BLaER1 treated with 17β-estradiol and CSF1 and Interleukin-3, amounts not matched to agents 10 nM and 100 nM (cell line): ENCODE measurements at regions not wholly inside any gene's neighbourhood (a gene's known extent, or its start where the extent isn't known, plus 50 kb on each side); places are given as distances from the start of the nearest gene placed in this dataset.

Source experiments
- H3K27ac ChIP-seq, 11 experiments: shearing (Covaris generic); formaldehyde crosslinking; 2 replicates each; pipeline ENCODE4 v1.8.1; 2022
- H3K27me3 ChIP-seq, 11 experiments: shearing (Covaris generic); formaldehyde crosslinking; 2 replicates each; pipeline ENCODE4 v1.8.1; 2022
- H3K36me3 ChIP-seq, 11 experiments: shearing (Covaris generic); formaldehyde crosslinking; 2 replicates each; pipeline ENCODE4 v1.8.1; 2022
- H3K4me1 ChIP-seq, 10 experiments: shearing (Covaris generic); formaldehyde crosslinking; 2 replicates each; pipeline ENCODE4 v1.8.1; 2022
- H3K4me2 ChIP-seq, 11 experiments: shearing (Covaris generic); formaldehyde crosslinking; 2 replicates each; pipeline ENCODE4 v1.8.1; 2022
- H3K4me3 ChIP-seq, 10 experiments: shearing (Covaris generic); formaldehyde crosslinking; 2 replicates each; pipeline ENCODE4 v1.8.1; 2022
- H3K9ac ChIP-seq, 11 experiments: shearing (Covaris generic); formaldehyde crosslinking; 2 replicates each; pipeline ENCODE4 v1.8.1; 2022
- H3K9me3 ChIP-seq, 11 experiments: shearing (Covaris generic); formaldehyde crosslinking; replicated peaks in 1 of 11; 2 replicates each; pipeline ENCODE4 v1.8.1; 2022
- H4K20me1 ChIP-seq, 11 experiments: shearing (Covaris generic); formaldehyde crosslinking; 2 replicates each; pipeline ENCODE4 v1.8.1; 2022
- Cebpa-rat ChIP-seq, 11 experiments: shearing (Covaris generic); IDR thresholded peaks; 2 replicates each; pipeline ENCODE4 v1.8.1; 2022

GRCh38 chr5:165241811-165242210 is 1736.4 kb downstream of the MAT2B start:
- Histone ChIP-seq H4K20me1 (no peaks in the 10 kb centered on the region), H3K36me3 (no peaks in the 10 kb centered on the region), H3K9ac (no peak overlapping the region), H3K9me3 (no peaks in the 10 kb centered on the region), H3K4me3 (no peak overlapping the region), H3K4me1 (no peaks in the 10 kb centered on the region), H3K27me3 (no peaks in the 10 kb centered on the region), H3K27ac (no peak overlapping the region), H3K4me2 (no peak overlapping the region)
- TF ChIP-seq Cebpa-rat (IDR thresholded peaks at IDR 0.05), result no peak

- TF ChIP-seq Cebpa-rat (IDR thresholded peaks at IDR 0.05), result no peak
- Histone ChIP-seq H3K27ac (no peak overlapping the region), H3K9ac (no peak overlapping the region), H3K9me3 (no peaks in the 10 kb centered on the region), H3K36me3 (no peaks in the 10 kb centered on the region), H4K20me1 (no peaks in the 10 kb centered on the region), H3K27me3 (no peaks in the 10 kb centered on the region), H3K4me1 (no peaks in the 10 kb centered on the region), H3K4me2 (no peak overlapping the region), H3K4me3 (no peak overlapping the region)
Measured at GRCh38 chr5:165242646-165243045, 1737.2 kb downstream of the MAT2B start.

- H3K4me3 ChIP-seq, result no peak overlapping the region
- H3K9ac ChIP-seq, result no peak overlapping the region
- no peaks in the 10 kb centered on the region for H3K9me3 ChIP-seq
- no peaks in the 10 kb centered on the region for H3K27me3 ChIP-seq
- no peak overlapping the region for H3K4me2 ChIP-seq
- no peaks in the 10 kb centered on the region for H3K4me1 ChIP-seq
- H3K27ac ChIP-seq, result no peak overlapping the region
- no peaks in the 10 kb centered on the region for H4K20me1 ChIP-seq
- no peak for TF ChIP-seq Cebpa-rat (IDR thresholded peaks at IDR 0.05)
- H3K36me3 ChIP-seq, result no peaks in the 10 kb centered on the region
Measured at GRCh38 chr5:165244407-165244806, 1739.0 kb downstream of the MAT2B start.

DNA sequence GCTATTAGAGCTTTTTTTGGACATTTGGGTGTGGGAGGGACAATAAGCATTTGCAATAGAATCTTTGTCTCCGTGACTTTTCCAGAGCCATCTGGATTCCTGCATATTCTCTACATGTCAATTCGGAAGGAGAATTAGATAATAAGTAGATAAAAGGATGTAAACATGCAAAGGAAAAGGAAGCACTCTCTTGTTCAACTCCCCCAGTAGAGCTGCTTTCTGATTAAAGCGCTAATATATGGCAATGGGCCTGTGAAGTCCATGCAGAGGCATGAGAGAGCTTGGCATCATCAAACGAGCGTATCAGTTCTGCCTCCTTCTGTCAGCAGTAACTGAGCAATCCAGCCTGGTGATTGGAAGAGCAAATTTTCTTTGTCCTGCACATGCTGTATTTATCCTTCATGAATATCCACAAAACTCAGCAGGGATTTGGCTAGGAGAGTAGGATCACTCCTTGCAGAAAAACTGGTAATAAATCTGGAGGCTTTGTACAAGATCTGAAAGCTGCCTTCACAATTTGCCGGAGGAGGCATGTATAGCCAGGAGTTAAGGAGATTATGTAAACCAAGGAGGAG is 1752.9 kb downstream of the MAT2B start:
- Histone ChIP-seq H4K20me1 (no peaks in the 10 kb centered on the region), H3K9me3 (no peaks in the 10 kb centered on the region), H3K4me3 (no peak overlapping the region), H3K4me1 (no peaks in the 10 kb centered on the region), H3K36me3 (no peaks in the 10 kb centered on the region), H3K4me2 (no peak overlapping the region), H3K27ac (no peak overlapping the region), H3K27me3 (no peaks in the 10 kb centered on the region), H3K9ac (no peak overlapping the region)
- TF ChIP-seq Cebpa-rat (IDR thresholded peaks at IDR 0.05), result no peak

DNA sequence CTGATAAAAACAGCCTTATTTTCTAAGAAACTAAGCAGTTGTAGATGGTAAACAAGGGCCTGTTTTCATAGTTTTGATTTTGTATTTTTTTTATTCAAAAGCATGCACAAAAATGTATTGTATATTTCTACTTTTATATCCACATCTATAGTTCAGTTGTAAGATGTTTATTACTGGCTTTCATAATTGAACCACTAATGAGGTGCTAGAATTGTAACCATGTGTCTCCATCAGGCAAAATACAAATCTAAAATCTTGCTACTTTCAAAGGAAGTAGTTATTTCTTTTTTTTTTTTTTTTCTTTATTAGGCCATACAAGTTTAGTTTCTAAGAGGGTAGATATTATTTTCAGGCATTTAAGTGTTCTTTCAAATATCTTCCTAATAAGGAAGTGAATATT is 1755.0 kb downstream of the MAT2B start:
- Histone ChIP-seq H3K36me3 (no peaks in the 10 kb centered on the region), H4K20me1 (no peaks in the 10 kb centered on the region), H3K4me3 (no peak overlapping the region), H3K27me3 (no peaks in the 10 kb centered on the region), H3K9ac (no peak overlapping the region), H3K4me2 (no peak overlapping the region), H3K9me3 (no peaks in the 10 kb centered on the region), H3K4me1 (no peaks in the 10 kb centered on the region), H3K27ac (no peak overlapping the region)
- no peak for TF ChIP-seq Cebpa-rat (IDR thresholded peaks at IDR 0.05)

DNA sequence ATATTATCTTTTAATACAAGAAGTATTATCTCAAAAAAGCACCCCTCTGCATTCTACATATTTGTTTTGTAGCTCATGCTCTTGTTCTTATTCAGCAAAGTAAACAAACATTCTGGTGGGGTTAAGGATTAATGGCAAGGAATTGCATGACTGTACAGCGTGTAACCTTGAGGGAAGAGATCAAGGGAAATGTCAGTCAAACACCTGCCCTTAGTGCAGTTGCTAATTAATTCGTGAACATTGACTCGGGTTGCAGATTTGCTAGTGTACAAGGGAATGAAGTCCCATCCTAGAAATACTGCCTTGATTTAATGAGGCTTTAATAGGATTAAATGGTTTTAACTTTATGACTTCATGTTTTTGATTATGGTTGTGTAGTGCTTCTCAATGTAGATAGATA is 1758.1 kb downstream of the MAT2B start:
- H3K36me3 ChIP-seq, result no peaks in the 10 kb centered on the region
- no peaks in the 10 kb centered on the region for H3K4me1 ChIP-seq
- no peaks in the 10 kb centered on the region for H3K27me3 ChIP-seq
- H3K9me3 ChIP-seq, result no peaks in the 10 kb centered on the region
- H3K4me3 ChIP-seq, result no peak overlapping the region
- H4K20me1 ChIP-seq, result no peaks in the 10 kb centered on the region
- no peak overlapping the region for H3K4me2 ChIP-seq
- no peak for TF ChIP-seq Cebpa-rat (IDR thresholded peaks at IDR 0.05)
- no peak overlapping the region for H3K9ac ChIP-seq
- H3K27ac ChIP-seq, result no peak overlapping the region

DNA sequence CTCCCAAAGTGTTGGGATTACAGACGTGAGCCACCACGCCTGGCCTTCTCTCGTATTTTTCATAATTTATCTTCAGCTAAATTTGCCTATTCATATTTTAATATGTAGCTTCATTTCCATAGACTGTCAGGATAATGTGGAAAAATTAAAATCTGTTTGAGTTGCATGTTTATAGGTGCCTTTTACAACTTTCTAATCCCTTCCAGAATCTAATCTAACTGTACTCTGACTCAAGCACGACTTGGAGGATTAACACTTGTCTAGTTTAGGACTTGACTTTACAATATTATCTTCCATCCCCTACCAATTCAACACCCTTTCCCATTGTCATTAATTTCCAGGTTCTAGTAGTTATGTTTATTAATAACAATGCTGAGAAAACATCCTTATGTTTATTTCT is 1761.5 kb downstream of the MAT2B start:
- TF ChIP-seq Cebpa-rat (IDR thresholded peaks at IDR 0.05), result no peak
- no peaks in the 10 kb centered on the region for H3K36me3 ChIP-seq
- H3K27me3 ChIP-seq, result no peaks in the 10 kb centered on the region
- H3K4me1 ChIP-seq, result no peaks in the 10 kb centered on the region
- H3K4me3 ChIP-seq, result no peak overlapping the region
- H3K9me3 ChIP-seq, result no peaks in the 10 kb centered on the region
- no peaks in the 10 kb centered on the region for H4K20me1 ChIP-seq
- H3K9ac ChIP-seq, result no peak overlapping the region
- no peak overlapping the region for H3K27ac ChIP-seq
- no peak overlapping the region for H3K4me2 ChIP-seq

GRCh38 chr5:165272436-165272835 is 1767.0 kb downstream of the MAT2B start:
- no peak for TF ChIP-seq Cebpa-rat (IDR thresholded peaks at IDR 0.05)
- no peaks in the 10 kb centered on the region for H4K20me1 ChIP-seq
- no peaks in the 10 kb centered on the region for H3K4me1 ChIP-seq
- H3K9me3 ChIP-seq, result no peaks in the 10 kb centered on the region
- no peaks in the 10 kb centered on the region for H3K36me3 ChIP-seq
- no peak overlapping the region for H3K9ac ChIP-seq
- H3K4me3 ChIP-seq, result no peak overlapping the region
- H3K27me3 ChIP-seq, result no peaks in the 10 kb centered on the region
- H3K27ac ChIP-seq, result no peak overlapping the region
- no peak overlapping the region for H3K4me2 ChIP-seq

GRCh38 chr5:165277661-165278060 is 1772.2 kb downstream of the MAT2B start:
- Histone ChIP-seq H3K4me1 (no peaks in the 10 kb centered on the region), H3K27me3 (no peaks in the 10 kb centered on the region), H3K9me3 (no peaks in the 10 kb centered on the region), H3K9ac (no peak overlapping the region), H3K4me2 (no peak overlapping the region), H3K36me3 (no peaks in the 10 kb centered on the region), H3K27ac (no peak overlapping the region), H4K20me1 (no peaks in the 10 kb centered on the region), H3K4me3 (no peak overlapping the region)
- no peak for TF ChIP-seq Cebpa-rat (IDR thresholded peaks at IDR 0.05)

DNA sequence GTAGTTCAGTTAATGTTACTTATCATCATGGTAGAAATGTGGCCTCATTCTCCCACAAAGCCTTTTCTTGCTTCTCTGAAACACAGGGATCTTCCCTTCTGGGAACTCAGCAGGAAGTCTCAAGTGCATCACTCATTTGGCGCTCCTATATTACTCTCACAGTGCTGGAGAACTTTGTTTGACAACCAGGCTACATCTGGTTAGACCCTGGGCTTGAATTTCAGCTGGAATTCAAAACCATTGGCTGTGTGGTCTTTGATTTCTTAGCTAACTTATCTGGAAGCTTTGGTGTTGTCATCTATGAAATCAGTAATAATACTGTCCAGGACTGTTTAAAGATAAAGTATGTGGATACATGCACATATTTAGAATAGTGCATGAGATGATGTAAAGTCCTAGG is 1777.1 kb downstream of the MAT2B start:
- H3K4me2 ChIP-seq, result no peak overlapping the region
- no peaks in the 10 kb centered on the region for H3K36me3 ChIP-seq
- no peaks in the 10 kb centered on the region for H3K9me3 ChIP-seq
- H3K4me1 ChIP-seq, result no peaks in the 10 kb centered on the region
- no peaks in the 10 kb centered on the region for H3K27me3 ChIP-seq
- H3K27ac ChIP-seq, result no peak overlapping the region
- no peaks in the 10 kb centered on the region for H4K20me1 ChIP-seq
- no peak overlapping the region for H3K9ac ChIP-seq
- no peak for TF ChIP-seq Cebpa-rat (IDR thresholded peaks at IDR 0.05)
- no peak overlapping the region for H3K4me3 ChIP-seq
